T47D (cell line): ENCODE measurements at regions not wholly inside any gene's neighbourhood (a gene's known extent, or its start where the extent isn't known, plus 50 kb on each side); places are given as distances from the start of the nearest gene placed in this dataset.

ENCODE experiments used
- DNase-seq, 2 experiments: peaks; one replicate each; pipeline versions ENCODE4 v3.0.0 to v3.0.0-alpha.2; 2011 to 2012; ENCODE audit warnings: low read depth in 1 of 2, low spot score in 1 of 2
- JUND ChIP-seq: IDR thresholded peaks from 2 replicates; pipeline ENCODE4 v1.6.1; 2012; ENCODE audit warnings: low read depth
- in situ Hi-C: cut with HindIII; loops from 2 replicates; pipeline ENCODE4 v1.10.0; 2016; ENCODE audit warnings: low sequenced_read_pairs, low pct_unique_long_range_greater_than_20kb

GRCh38 chr20:10749084-10749483, 75.3 kb upstream of the JAG1 start:
- in situ Hi-C loops = no loop called here
- no peak for DNase-seq
- TF ChIP-seq JUND = no peak

- in situ Hi-C loops = no loop called here
- TF ChIP-seq JUND = no peak
- DNase-seq = no peak
These were observed 78.4 kb upstream of the JAG1 start for GRCh38 chr20:10752206-10752605.

DNA sequence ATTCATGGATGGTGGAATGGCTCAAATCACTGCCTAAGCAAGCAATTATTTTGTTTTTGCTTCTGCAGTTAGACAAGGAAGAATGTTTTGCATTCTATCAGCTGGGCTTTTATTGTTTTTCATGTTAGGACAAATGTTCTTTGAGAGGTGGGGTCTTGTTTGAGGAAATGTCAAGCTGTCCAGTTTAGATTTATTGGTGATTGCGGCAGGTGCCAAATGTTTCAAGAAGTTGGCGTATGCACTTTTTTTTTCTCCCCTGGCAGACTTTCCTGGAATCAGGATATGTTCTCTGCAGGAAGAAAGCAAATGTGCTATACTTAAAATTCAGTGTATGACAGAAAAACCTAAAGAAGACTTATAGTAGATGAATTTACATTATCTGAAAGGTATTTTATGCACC, 81.0 kb upstream of the JAG1 start:
- no peak for TF ChIP-seq JUND
- DNase-seq = no peak
- in situ Hi-C loops = no loop called here

DNA sequence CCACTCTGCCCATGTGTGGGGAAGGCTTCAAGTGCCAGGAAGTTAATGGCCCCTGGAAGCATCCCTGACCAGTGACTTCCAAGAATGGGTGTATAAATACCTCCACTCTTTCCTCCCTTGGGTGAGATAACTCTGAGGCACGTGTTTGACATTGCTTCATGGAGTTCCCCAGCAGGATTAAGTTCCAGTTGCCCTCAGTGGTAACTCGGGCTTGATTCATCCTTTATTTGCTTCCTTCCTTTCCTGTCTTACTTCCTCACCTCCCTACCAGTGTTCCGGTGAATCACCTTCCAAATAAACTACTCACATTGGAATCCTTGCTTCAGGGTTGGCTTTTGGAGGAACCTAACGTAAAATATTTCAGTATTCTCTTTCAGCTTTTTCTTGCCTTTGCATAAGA, 84.6 kb upstream of the JAG1 start:
- in situ Hi-C loops = no loop called here
- DNase-seq = no peak
- TF ChIP-seq JUND = no peak

DNA sequence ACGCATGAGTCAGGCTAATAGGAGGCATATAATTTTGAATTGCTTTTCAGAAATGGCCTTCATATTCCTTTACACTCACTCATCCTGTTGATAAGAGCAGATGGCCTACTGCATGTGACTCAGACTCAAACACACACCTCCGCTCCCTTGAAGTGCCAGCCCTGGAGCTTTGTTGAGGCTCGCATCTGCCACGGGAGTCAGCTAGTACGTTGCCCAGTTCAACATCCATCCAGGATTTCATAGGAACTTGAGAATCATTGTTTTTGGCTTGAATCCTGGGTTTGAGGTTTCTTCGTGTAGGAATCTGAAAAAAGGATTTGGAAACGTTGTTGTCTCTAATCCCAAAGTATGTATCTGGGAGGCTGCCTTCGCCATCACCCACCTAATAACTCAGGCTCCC, 87.4 kb upstream of the JAG1 start:
- in situ Hi-C loops = no loop called here
- no peak for TF ChIP-seq JUND
- no peak for DNase-seq

DNA sequence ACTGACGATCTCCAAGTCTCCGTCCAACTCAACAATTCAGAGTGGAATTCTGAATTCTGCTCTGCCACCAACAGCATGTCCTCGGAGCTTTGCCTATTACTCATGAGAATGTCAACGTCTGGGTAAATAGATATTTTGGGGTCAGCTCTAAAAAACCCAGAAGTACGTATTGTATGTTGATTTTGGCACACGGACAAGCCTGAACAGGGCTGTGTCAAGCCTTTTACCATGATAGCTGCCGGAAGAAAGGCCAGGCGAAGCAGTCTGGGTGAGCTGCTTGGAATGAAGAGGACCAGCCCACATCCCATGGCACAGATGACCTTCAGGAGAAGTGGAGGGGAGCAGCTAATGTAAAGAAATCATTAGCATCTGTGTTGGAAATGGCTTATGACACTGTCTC, 88.0 kb upstream of the JAG1 start:
- in situ Hi-C loops = no loop called here
- DNase-seq = no peak
- no peak for TF ChIP-seq JUND

DNA sequence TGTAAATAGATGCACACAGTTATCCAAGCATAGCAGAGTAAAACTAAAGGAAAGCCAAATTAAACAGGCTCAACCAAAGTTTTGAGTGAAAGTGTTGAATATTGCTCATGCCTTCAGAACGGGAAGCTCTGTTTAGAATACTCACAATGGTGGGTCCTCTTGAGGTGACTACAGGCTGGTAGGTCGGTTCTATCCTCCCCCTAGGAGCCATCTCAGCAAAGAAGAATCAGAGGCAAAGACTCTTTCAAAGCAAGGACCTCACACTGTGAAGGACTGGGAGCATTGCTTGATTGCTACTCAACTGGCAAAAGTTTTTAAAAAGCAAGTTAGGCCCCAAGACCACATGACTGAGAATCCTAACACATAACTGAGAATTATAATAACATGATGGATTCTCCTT, 88.4 kb upstream of the JAG1 start:
- in situ Hi-C loops = no loop called here
- TF ChIP-seq JUND = no peak
- DNase-seq = no peak

DNA sequence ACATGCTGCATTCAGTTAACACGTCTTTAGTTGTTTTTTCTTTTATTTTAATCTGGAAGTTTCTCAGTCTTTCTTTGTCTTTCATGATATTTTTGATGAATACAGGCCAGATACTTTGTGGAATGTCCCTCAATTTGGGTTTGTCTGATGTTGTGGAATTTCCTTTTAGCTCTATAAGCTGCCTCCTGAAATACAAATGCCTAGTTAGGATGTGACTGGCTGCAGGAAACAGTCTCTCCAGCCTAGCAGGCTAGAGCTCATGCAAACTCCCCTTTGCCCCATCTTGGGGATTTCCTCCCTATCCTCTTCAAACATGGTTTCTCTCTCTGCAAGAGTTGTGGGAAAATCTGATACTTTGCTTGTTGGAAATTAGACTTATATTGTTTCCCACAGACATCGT, 89.3 kb upstream of the JAG1 start:
- no peak for DNase-seq
- in situ Hi-C loops = no loop called here

GRCh38 chr20:10769700-10770099, 95.9 kb upstream of the JAG1 start:
- no peak for DNase-seq
- in situ Hi-C loops = no loop called here
- no peak for TF ChIP-seq JUND

More for the DNA sequence above, 89.3 kb upstream of the JAG1 start:
- no peak for TF ChIP-seq JUND

DNA sequence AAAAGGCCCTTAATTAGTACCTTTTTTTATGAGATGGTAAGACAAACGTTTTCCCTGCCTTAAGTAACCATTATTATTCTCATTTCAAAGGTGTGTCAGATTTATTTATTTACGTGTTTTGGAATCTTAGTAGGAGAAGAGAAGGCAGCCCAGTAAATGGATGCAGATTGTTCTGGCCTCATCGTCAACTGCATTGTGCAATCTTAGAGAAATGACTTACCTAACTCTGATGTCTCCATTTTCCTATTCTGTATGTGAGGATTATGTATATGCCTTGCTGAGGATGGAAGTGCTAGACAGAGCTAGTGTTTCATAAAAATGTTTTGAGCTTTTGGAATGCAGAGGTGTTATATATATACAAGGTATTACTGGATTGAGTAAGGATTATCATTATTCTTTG, 97.0 kb upstream of the JAG1 start:
- in situ Hi-C loops = no loop called here
- TF ChIP-seq JUND = no peak
- DNase-seq = no peak

DNA sequence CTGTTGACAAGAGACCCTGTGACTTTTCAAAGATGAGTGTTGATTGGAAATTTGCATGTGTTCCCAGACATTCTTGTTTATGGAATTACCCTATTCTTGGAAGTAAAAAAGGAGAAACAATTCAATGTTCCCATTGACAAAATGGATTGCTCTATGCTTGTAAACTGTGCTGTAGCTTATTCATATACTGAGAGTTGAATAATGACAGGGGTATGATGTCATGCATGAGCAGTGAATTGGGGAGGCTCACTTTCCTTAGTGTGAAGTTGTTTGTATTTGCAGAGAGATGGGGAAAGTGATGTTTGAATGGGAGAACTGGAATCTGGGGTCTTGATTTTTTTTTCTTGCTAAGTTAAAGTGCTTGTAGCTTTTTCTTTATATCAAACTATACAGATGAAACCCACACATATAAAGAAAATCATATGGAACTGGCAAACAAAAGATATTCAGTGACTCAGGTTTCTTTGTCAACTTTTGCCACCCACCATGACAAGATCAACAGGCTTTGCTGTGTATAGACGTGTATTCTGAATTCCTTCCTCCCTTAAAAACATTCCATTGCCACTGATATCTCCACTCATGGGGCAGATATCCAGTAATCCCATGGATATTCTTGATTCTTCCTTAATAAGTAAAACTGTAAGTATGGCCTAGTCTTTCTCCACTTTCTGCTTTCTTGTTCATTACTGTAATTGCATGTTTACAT, 97.8 kb upstream of the JAG1 start:
- no peak for TF ChIP-seq JUND
- no peak for DNase-seq
- in situ Hi-C loops = no loop called here

- no peak for TF ChIP-seq JUND
- DNase-seq = no peak
- in situ Hi-C loops = no loop called here
These were observed 100.7 kb upstream of the JAG1 start for GRCh38 chr20:10774357-10774943.

DNA sequence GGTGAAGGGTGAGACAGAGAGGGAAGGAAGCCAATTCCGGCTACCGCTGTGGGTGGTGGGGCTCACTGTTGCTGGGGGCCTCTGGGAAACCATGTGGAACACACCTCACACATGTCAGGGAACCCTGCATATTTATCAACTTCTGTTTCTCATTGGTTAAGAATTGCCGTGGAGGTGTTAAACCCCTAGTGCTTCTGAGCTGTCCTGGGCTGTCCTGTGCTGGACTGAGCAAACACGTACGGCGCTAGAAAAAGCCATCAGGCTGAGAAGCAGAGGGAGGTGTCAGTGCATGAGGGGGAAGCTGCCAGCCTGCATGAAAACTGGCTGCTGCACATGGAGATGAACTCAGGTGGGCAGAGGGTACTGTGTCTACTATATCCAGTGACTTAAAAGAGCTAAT, 103.9 kb upstream of the JAG1 start:
- in situ Hi-C loops = no loop called here
- no peak for DNase-seq
- no peak for TF ChIP-seq JUND

- in situ Hi-C loops = no loop called here
- DNase-seq = no peak
- TF ChIP-seq JUND = no peak
These were observed 106.1 kb upstream of the JAG1 start for GRCh38 chr20:10779911-10780310.
